ENCODE measurements at regions not wholly inside any gene's neighbourhood (a gene's known extent, or its start where the extent isn't known, plus 50 kb on each side); places are given as distances from the start of the nearest gene placed in this dataset.
A peak's percentile ranks its signal among the peaks of the same experiment; 100 is the strongest.

DNA sequence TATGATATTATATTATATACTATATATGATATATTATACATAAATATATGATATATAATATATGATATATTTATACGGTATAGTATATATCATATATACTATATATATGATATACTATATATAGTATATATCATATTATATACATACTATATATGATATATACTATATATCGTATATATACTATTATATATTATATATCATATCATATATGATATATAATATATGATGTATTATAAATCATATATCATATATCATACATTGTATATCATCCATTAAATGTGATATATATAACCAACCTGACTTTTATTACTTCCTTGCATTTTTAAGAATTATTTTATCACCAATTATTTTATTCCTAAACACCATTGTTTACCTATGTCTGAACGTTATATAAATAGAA lies 146.6 kb upstream of the PRSS16 start:
- no TSS peak for BruUV-seq (replicated peaks)
- TF ChIP-seq KDM1A (CRISPR knock-in tag; IDR thresholded peaks at IDR 0.05) (no peak), KDM2A (CRISPR knock-in tag; IDR thresholded peaks at IDR 0.05; ENCODE audit: borderline replicate concordance, low read depth) (no peak)
- TF ChIP-seq, protein P1, sequence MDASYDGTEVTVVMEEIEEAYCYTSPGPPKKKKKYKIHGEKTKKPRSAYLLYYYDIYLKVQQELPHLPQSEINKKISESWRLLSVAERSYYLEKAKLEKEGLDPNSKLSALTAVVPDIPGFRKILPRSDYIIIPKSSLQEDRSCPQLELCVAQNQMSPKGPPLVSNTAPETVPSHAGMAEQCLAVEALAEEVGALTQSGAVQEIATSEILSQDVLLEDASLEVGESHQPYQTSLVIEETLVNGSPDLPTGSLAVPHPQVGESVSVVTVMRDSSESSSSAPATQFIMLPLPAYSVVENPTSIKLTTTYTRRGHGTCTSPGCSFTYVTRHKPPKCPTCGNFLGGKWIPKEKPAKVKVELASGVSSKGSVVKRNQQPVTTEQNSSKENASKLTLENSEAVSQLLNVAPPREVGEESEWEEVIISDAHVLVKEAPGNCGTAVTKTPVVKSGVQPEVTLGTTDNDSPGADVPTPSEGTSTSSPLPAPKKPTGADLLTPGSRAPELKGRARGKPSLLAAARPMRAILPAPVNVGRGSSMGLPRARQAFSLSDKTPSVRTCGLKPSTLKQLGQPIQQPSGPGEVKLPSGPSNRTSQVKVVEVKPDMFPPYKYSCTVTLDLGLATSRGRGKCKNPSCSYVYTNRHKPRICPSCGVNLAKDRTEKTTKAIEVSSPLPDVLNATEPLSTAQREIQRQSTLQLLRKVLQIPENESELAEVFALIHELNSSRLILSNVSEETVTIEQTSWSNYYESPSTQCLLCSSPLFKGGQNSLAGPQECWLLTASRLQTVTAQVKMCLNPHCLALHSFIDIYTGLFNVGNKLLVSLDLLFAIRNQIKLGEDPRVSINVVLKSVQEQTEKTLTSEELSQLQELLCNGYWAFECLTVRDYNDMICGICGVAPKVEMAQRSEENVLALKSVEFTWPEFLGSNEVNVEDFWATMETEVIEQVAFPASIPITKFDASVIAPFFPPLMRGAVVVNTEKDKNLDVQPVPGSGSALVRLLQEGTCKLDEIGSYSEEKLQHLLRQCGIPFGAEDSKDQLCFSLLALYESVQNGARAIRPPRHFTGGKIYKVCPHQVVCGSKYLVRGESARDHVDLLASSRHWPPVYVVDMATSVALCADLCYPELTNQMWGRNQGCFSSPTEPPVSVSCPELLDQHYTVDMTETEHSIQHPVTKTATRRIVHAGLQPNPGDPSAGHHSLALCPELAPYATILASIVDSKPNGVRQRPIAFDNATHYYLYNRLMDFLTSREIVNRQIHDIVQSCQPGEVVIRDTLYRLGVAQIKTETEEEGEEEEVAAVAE (CRISPR knock-in tag; IDR thresholded peaks at IDR 0.05; ENCODE audit: borderline replicate concordance): no peak
- 63% methylated on average over 3 of the region's 3 CpGs for WGBS (ENCODE audit: low lambda C conversion rate)
- in situ Hi-C loops (cut with HindIII; ENCODE audit: extremely low pct_ligation_motif_present, low pct_unique_long_range_greater_than_20kb): no loop called here
- Histone ChIP-seq H2AFZ (ENCODE audit: low read length) (no peak overlapping the region), H3K4me1 (ENCODE audit: insufficient read depth, low read length) (no peaks in the 10 kb centered on the region), H3K27ac (ENCODE audit: extremely low read length, insufficient read depth, low read length) (no peak overlapping the region), H3K27me3 (ENCODE audit: control insufficient read depth in 1 of 2, insufficient read depth in 2 of 2, low read length in 2 of 2) (peaks cover 3 to 9% of the 10 kb centered on the region in 2 experiments; a peak in 4 of 5 replicates), H3K9ac (ENCODE audit: insufficient read depth, low read depth, low read length) (no peak overlapping the region), H3K4me3 (replicated peaks in 1 of 3; ENCODE audit: insufficient read depth in 1 of 3, low read depth in 2 of 3, low read length in 3 of 3) (no peak overlapping the region), H3K4me2 (ENCODE audit: low read depth, low read length) (no peak overlapping the region), H3K36me3 (replicated peaks in 1 of 2; ENCODE audit: control insufficient read depth in 1 of 2, insufficient read depth in 2 of 2, low read length in 2 of 2) (no peaks in the 10 kb centered on the region), H4K20me1 (ENCODE audit: insufficient read depth, low read length) (no peaks in the 10 kb centered on the region), H3K9me3 (ENCODE audit: low read length) (no peaks in the 10 kb centered on the region), H3K79me2 (ENCODE audit: insufficient read depth, low read length) (no peaks in the 10 kb centered on the region)
- intact Hi-C loops (cut with micrococcal nuclease; ENCODE audit: unreplicated experiment): no loop called here
- no peak for ATAC-seq
- DNase-seq (ENCODE audit: low spot score): no peak
- ChIA-PET POLR2A (no interaction called here), CTCF (ENCODE audit: low intra/inter-chr PET ratio, low total read pairs) (no interaction called here)
- no peak for FAIRE-seq

DNA sequence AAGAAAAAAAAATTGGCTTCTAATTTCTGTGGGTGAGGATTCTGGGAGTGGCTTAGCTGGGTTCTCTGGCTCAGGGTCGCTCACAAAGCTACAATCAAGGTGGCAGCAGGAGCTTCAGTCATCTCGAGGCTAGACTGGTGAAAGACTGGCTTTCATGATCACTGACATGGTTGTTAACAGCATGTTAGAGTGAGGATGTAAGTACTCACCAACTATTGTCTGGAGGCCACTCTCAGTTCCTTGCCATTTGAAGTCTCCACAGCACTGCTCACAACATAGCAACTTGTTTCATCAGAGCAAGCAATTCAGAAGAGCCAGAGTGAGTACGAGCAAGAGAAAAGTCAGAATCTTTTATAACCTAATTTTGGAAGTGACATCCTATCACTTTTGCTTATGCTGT lies 145.7 kb upstream of the PRSS16 start:
- Histone ChIP-seq H3K9ac (ENCODE audit: insufficient read depth, low read depth, low read length) (no peak overlapping the region), H3K79me2 (ENCODE audit: insufficient read depth, low read length) (no peaks in the 10 kb centered on the region), H3K4me3 (replicated peaks in 1 of 3; ENCODE audit: insufficient read depth in 1 of 3, low read depth in 2 of 3, low read length in 3 of 3) (no peak overlapping the region), H3K4me1 (ENCODE audit: insufficient read depth, low read length) (no peaks in the 10 kb centered on the region), H4K20me1 (ENCODE audit: insufficient read depth, low read length) (no peaks in the 10 kb centered on the region), H3K4me2 (ENCODE audit: low read depth, low read length) (no peak overlapping the region), H3K27me3 (ENCODE audit: control insufficient read depth in 1 of 2, insufficient read depth in 2 of 2, low read length in 2 of 2) (peaks cover 2 to 3% of the 10 kb centered on the region in 2 experiments; a peak in 4 of 5 replicates), H3K36me3 (replicated peaks in 1 of 2; ENCODE audit: control insufficient read depth in 1 of 2, insufficient read depth in 2 of 2, low read length in 2 of 2) (no peaks in the 10 kb centered on the region), H2AFZ (ENCODE audit: low read length) (peak overlapping the region; percentile 64), H3K9me3 (ENCODE audit: low read length) (no peaks in the 10 kb centered on the region), H3K27ac (ENCODE audit: extremely low read length, insufficient read depth, low read length) (no peak overlapping the region)
- ChIA-PET POLR2A (no interaction called here), CTCF (ENCODE audit: low intra/inter-chr PET ratio, low total read pairs) (no interaction called here)
- 2% methylated on average over 3 of the region's 3 CpGs for WGBS (ENCODE audit: low lambda C conversion rate)
- no TSS peak for BruUV-seq (replicated peaks)
- intact Hi-C loops (cut with micrococcal nuclease; ENCODE audit: unreplicated experiment) (no loop called here), in situ Hi-C loops (cut with HindIII; ENCODE audit: extremely low pct_ligation_motif_present, low pct_unique_long_range_greater_than_20kb) (no loop called here)
- no peak for FAIRE-seq
- ATAC-seq: no peak
- DNase-seq (ENCODE audit: low spot score): no peak
- TF ChIP-seq, protein P2, sequence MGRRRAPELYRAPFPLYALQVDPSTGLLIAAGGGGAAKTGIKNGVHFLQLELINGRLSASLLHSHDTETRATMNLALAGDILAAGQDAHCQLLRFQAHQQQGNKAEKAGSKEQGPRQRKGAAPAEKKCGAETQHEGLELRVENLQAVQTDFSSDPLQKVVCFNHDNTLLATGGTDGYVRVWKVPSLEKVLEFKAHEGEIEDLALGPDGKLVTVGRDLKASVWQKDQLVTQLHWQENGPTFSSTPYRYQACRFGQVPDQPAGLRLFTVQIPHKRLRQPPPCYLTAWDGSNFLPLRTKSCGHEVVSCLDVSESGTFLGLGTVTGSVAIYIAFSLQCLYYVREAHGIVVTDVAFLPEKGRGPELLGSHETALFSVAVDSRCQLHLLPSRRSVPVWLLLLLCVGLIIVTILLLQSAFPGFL (CRISPR knock-in tag; IDR thresholded peaks at IDR 0.05): no peak
- TF ChIP-seq, protein P3, sequence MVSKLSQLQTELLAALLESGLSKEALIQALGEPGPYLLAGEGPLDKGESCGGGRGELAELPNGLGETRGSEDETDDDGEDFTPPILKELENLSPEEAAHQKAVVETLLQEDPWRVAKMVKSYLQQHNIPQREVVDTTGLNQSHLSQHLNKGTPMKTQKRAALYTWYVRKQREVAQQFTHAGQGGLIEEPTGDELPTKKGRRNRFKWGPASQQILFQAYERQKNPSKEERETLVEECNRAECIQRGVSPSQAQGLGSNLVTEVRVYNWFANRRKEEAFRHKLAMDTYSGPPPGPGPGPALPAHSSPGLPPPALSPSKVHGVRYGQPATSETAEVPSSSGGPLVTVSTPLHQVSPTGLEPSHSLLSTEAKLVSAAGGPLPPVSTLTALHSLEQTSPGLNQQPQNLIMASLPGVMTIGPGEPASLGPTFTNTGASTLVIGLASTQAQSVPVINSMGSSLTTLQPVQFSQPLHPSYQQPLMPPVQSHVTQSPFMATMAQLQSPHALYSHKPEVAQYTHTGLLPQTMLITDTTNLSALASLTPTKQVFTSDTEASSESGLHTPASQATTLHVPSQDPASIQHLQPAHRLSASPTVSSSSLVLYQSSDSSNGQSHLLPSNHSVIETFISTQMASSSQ (IDR thresholded peaks at IDR 0.05; ENCODE audit: low read depth): no peak
- TF ChIP-seq, protein P3 (CRISPR knock-in tag; IDR thresholded peaks at IDR 0.05; ENCODE audit: borderline replicate concordance): no peak
- TF ChIP-seq HOXA3 (CRISPR knock-in tag; IDR thresholded peaks at IDR 0.05) (no peak), SP140L (CRISPR knock-in tag; IDR thresholded peaks at IDR 0.05; ENCODE audit: borderline replicate concordance) (no peak), ZNF569 (CRISPR knock-in tag; IDR thresholded peaks at IDR 0.05; ENCODE audit: borderline replicate concordance) (no peak)

All from HepG2 (cell line).